ENCODE measurements at regions not wholly inside any gene's neighbourhood (a gene's known extent, or its start where the extent isn't known, plus 50 kb on each side); places are given as distances from the start of the nearest gene placed in this dataset.

GRCh38 chr12:91993287-91994017 lies 152.2 kb downstream of the BTG1 start:
- TF ChIP-seq CTCF (conservative IDR thresholded peaks at IDR 0.05; ENCODE audit: low read depth, low read length) (no peak), EZH2 (IDR thresholded peaks at IDR 0.05; ENCODE audit: low read length, unreplicated experiment) (no peak)

Data from PC-3 (cell line).